ENCODE measurements at regions not wholly inside any gene's neighbourhood (a gene's known extent, or its start where the extent isn't known, plus 50 kb on each side); places are given as distances from the start of the nearest gene placed in this dataset.

DNA sequence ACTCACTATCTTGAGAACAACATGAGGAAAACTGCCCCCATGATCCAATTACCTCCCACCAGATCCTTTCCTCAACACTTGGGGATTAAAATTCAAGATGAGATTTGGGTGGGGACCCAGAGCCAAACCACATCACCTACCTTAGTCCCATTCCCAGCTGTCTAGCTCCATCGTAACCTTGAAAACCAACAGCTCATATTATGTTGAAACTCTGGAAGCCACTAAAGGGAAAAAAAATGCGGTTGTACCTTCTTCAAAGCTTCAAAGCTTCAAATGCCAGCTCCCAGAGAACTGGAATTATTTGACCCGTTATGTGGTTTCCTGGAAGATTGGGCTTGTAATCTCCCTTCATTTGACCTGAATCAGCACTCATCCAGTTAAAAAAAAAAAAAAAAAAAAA, 223.1 kb upstream of the GPC6 start:
- Histone ChIP-seq H3K9me3 (ENCODE audit: insufficient read depth, low read length) (no peaks in the 10 kb centered on the region), H4K20me1 (ENCODE audit: insufficient read depth, low read length) (no peaks in the 10 kb centered on the region)

GRCh38 chr13:93004919-93005318, 221.7 kb upstream of the GPC6 start:
- Histone ChIP-seq H3K79me2 (ENCODE audit: low read length) (no peaks in the 10 kb centered on the region), H3K9ac (ENCODE audit: low read length) (no peak overlapping the region), H3K9me3 (ENCODE audit: insufficient read depth, low read length) (no peaks in the 10 kb centered on the region; the same call in 1 of the 2 replicates), H2AFZ (ENCODE audit: low read depth, low read length) (no peak overlapping the region), H4K20me1 (ENCODE audit: insufficient read depth, low read length) (no peaks in the 10 kb centered on the region), H3K27me3 (ENCODE audit: low read depth, low read length) (no peaks in the 10 kb centered on the region), H3K4me1 (ENCODE audit: low read length) (no peaks in the 10 kb centered on the region), H3K36me3 (replicated peaks; ENCODE audit: low read depth, low read length) (no peaks in the 10 kb centered on the region), H3K4me3 (ENCODE audit: low read length) (no peak overlapping the region), H3K4me2 (ENCODE audit: low read length) (no peak overlapping the region), H3K27ac (ENCODE audit: low read length) (no peak overlapping the region)
- TF ChIP-seq, protein P1, sequence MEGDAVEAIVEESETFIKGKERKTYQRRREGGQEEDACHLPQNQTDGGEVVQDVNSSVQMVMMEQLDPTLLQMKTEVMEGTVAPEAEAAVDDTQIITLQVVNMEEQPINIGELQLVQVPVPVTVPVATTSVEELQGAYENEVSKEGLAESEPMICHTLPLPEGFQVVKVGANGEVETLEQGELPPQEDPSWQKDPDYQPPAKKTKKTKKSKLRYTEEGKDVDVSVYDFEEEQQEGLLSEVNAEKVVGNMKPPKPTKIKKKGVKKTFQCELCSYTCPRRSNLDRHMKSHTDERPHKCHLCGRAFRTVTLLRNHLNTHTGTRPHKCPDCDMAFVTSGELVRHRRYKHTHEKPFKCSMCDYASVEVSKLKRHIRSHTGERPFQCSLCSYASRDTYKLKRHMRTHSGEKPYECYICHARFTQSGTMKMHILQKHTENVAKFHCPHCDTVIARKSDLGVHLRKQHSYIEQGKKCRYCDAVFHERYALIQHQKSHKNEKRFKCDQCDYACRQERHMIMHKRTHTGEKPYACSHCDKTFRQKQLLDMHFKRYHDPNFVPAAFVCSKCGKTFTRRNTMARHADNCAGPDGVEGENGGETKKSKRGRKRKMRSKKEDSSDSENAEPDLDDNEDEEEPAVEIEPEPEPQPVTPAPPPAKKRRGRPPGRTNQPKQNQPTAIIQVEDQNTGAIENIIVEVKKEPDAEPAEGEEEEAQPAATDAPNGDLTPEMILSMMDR (IDR thresholded peaks at IDR 0.05; ENCODE audit: low read depth, low read length): no peak
- no peak for TF ChIP-seq EZH2phosphoT487 (IDR thresholded peaks at IDR 0.05; ENCODE audit: low read depth)

More for the DNA sequence above, 223.1 kb upstream of the GPC6 start:
- H3K36me3 ChIP-seq (replicated peaks; ENCODE audit: low read depth, low read length): no peaks in the 10 kb centered on the region
- H3K4me2 ChIP-seq (ENCODE audit: low read length): no peak overlapping the region
- H3K4me1 ChIP-seq (ENCODE audit: low read length): no peaks in the 10 kb centered on the region
- no peaks in the 10 kb centered on the region for H3K79me2 ChIP-seq (ENCODE audit: low read length)
- H3K4me3 ChIP-seq (ENCODE audit: low read length): no peak overlapping the region
- H2AFZ ChIP-seq (ENCODE audit: low read depth, low read length): no peak overlapping the region
- no peak overlapping the region for H3K27ac ChIP-seq (ENCODE audit: low read length)
- no peak for TF ChIP-seq EZH2phosphoT487 (IDR thresholded peaks at IDR 0.05; ENCODE audit: low read depth)
- TF ChIP-seq, protein P1 (IDR thresholded peaks at IDR 0.05; ENCODE audit: low read depth, low read length): no peak
- H3K9ac ChIP-seq (ENCODE audit: low read length): no peak overlapping the region
- no peaks in the 10 kb centered on the region for H3K27me3 ChIP-seq (ENCODE audit: low read depth, low read length)

DNA sequence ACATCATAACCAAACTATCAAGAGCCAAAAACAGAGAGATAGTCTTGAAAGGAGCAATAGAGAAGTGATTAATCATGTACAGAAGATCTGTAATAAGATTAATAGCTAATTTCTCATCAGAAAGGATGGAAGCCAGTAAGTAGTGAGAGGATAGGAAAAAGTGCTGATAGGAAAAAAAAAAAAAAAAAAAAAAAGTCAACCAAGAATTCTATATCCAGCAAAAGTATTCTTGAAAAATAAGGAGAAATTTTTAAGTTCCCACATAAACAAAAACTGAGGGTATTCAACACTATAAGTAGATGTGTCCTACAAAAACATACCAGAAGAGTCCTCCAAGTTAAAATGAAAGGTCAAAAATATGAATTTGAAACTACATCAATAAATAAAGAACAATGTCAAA, 218.7 kb upstream of the GPC6 start:
- Histone ChIP-seq H2AFZ (ENCODE audit: low read depth, low read length) (no peak overlapping the region), H3K4me2 (ENCODE audit: low read length) (no peak overlapping the region), H3K9ac (ENCODE audit: low read length) (no peak overlapping the region), H3K27ac (ENCODE audit: low read length) (no peak overlapping the region), H3K27me3 (ENCODE audit: low read depth, low read length) (no peaks in the 10 kb centered on the region), H3K4me1 (ENCODE audit: low read length) (no peaks in the 10 kb centered on the region), H3K36me3 (replicated peaks; ENCODE audit: low read depth, low read length) (no peaks in the 10 kb centered on the region), H4K20me1 (ENCODE audit: insufficient read depth, low read length) (no peaks in the 10 kb centered on the region), H3K9me3 (ENCODE audit: insufficient read depth, low read length) (no peaks in the 10 kb centered on the region; the same call in 1 of the 2 replicates), H3K4me3 (ENCODE audit: low read length) (no peak overlapping the region), H3K79me2 (ENCODE audit: low read length) (no peaks in the 10 kb centered on the region)
- TF ChIP-seq, protein P1 (IDR thresholded peaks at IDR 0.05; ENCODE audit: low read depth, low read length): no peak
- TF ChIP-seq EZH2phosphoT487 (IDR thresholded peaks at IDR 0.05; ENCODE audit: low read depth): no peak

DNA sequence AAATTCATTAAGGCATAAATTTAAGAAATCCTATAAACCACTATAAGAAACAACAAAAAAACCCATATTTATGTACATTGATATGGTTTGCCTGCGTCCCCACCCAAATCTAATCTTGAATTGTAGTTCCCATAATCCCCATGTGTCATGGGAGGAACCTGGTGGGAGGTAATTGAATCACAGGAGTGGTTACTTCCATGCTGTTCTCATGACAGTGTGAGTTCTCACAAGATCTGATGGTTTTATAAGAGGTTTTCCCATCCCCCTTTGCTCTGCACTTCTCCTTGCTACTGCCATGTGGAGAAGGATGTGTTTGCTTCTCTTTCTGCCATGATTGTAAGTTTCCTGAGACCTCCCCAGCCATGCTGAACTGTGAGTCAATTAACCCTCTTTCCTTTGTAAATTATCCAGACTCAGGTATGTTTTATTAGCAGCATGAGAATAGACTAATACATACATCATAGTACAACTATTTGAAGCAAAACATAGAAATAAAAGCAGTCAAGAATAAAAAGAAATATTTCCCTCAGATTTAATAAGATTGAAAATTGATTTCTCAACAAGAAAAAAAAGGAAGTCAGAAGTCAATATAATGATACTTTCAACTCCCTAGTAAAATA, 209.0 kb upstream of the GPC6 start:
- H3K27me3 ChIP-seq (ENCODE audit: low read depth, low read length): no peaks in the 10 kb centered on the region
- H3K4me1 ChIP-seq (ENCODE audit: low read length): no peaks in the 10 kb centered on the region
- H3K4me2 ChIP-seq (ENCODE audit: low read length): no peak overlapping the region
- no peak overlapping the region for H2AFZ ChIP-seq (ENCODE audit: low read depth, low read length)
- H3K79me2 ChIP-seq (ENCODE audit: low read length): no peaks in the 10 kb centered on the region
- H3K9ac ChIP-seq (ENCODE audit: low read length): no peak overlapping the region
- TF ChIP-seq EZH2phosphoT487 (IDR thresholded peaks at IDR 0.05; ENCODE audit: low read depth): no peak
- TF ChIP-seq, protein P1 (IDR thresholded peaks at IDR 0.05; ENCODE audit: low read depth, low read length): no peak
- H4K20me1 ChIP-seq (ENCODE audit: insufficient read depth, low read length): no peaks in the 10 kb centered on the region
- H3K36me3 ChIP-seq (replicated peaks; ENCODE audit: low read depth, low read length): peaks cover 4% of the 10 kb centered on the region
- H3K4me3 ChIP-seq (ENCODE audit: low read length): no peak overlapping the region
- peaks cover 11% of the 10 kb centered on the region; the same call in 1 of the 2 replicates for H3K9me3 ChIP-seq (ENCODE audit: insufficient read depth, low read length)
- no peak overlapping the region for H3K27ac ChIP-seq (ENCODE audit: low read length)
